Activated naive CD4-positive, alpha-beta T cell treated with anti-CD3 and anti-CD28 coated beads for 36 hours (primary cell): ENCODE measurements at regions not wholly inside any gene's neighbourhood (a gene's known extent, or its start where the extent isn't known, plus 50 kb on each side); places are given as distances from the start of the nearest gene placed in this dataset.

ENCODE experiments used
- CTCF ChIA-PET: fragments of 350-600 bp; sonication (Branson Sonifier 250); formaldehyde crosslinking; loops from one replicate; lab custom pipeline; 2021; ENCODE audit warnings: antibody characterized with exemption; lab: Charles Lee
- DNase-seq: peaks from one replicate; pipeline ENCODE4 v3.0.0-alpha.2; 2020
- H3K27ac Mint-ChIP-seq: one replicate; pipeline ENCODE4 v1.8.0; 2021; ENCODE audit warnings: mild to moderate bottlenecking, mixed read lengths
- H3K27me3 Mint-ChIP-seq: one replicate; pipeline ENCODE4 v1.8.0; 2021; ENCODE audit warnings: low read depth, mixed read lengths
- H3K36me3 Mint-ChIP-seq: one replicate; pipeline ENCODE4 v1.8.0; 2021; ENCODE audit warnings: low read depth, mixed read lengths
- H3K4me1 Mint-ChIP-seq: one replicate; pipeline ENCODE4 v1.8.0; 2021; ENCODE audit warnings: low read depth, mixed read lengths
- H3K4me3 Mint-ChIP-seq: one replicate; pipeline ENCODE4 v1.8.0; 2021; ENCODE audit warnings: mild to moderate bottlenecking, moderate library complexity, mixed read lengths
- H3K9me3 Mint-ChIP-seq: one replicate; pipeline ENCODE4 v1.8.0; 2021; ENCODE audit warnings: mixed read lengths
- intact Hi-C: fragments of 100-400 bp; cut with micrococcal nuclease; formaldehyde crosslinking; loops from one replicate; pipeline ENCODE4 v1.15.1; 2023

DNA sequence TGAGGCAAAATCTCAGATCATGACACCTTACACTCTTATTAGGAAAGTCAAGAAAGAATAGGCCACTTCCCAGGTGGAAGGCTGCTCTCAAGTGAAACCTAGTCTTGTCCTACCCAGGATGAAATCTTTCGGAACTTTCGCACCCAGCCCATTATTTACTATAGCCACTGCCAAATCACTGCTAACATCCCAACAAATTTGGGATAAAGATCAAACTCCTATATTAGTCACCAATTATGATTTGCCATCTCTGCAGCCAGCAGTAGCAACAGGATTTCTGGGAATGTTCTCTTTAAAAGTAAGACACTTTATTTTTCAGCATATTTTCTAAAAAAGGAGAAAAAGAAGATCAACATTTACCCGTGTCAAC, 224.6 kb downstream of the GAS1 start:
- no peak for DNase-seq
- Mint-ChIP-seq H3K27me3 (no peaks in the 10 kb centered on the region), H3K27ac (no peak overlapping the region), H3K4me3 (no peak overlapping the region), H3K4me1 (no peaks in the 10 kb centered on the region), H3K9me3 (no peaks in the 10 kb centered on the region), H3K36me3 (no peaks in the 10 kb centered on the region)
- CTCF ChIA-PET, result interaction anchor here (0.5 kb wide), 1 partner anchor 638 kb away, joined by 3 read pairs; no protein-coding TSS in a partner anchor
- intact Hi-C loops, result no loop called here

DNA sequence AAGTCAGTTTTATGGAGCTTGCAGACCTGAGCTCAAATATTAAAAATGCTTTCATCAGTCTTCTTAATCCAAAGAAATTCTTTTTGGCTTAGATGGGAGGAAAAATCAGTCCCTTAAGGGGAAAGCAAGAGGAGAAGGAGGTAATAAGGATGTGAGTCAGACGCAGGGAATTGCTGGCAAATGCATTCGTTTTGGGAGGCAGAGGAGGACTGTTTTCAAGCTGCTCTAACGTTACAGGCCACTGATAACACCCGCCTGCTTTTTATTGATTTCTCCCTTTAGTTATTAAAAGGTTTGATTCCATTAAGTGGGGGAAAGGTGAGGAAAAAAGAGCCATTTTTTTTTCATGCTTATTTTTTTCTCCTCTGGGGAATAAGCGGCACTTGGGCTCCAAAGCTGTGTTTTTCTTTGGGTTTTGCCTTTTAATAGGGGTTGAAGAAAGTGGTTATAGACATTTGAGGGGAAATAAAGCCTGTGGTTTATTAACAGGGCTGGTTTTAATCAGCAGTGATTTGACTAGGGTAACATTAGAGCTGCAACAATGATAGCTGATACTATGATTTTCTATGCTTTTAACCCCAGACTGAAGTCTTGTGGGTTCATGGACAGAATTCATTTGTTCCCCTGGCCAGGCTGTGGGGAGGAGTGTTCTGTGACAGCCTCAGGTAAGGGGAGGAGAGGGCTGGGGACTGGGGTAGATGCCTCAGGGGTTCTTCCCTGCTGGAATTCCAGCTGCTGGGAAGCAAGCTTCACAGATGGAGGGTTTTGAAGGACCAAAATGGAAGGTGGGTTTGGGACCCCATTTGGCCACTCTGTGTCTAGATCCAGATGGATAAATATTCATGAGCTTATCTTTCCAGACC, 225.2 kb downstream of the GAS1 start:
- DNase-seq, result no peak
- Mint-ChIP-seq H3K36me3 (no peaks in the 10 kb centered on the region), H3K4me1 (no peaks in the 10 kb centered on the region), H3K27ac (no peak overlapping the region), H3K27me3 (peaks cover 3% of the 10 kb centered on the region), H3K4me3 (no peak overlapping the region), H3K9me3 (no peaks in the 10 kb centered on the region)
- CTCF ChIA-PET, result interaction anchor here (0.5 kb wide), 1 partner anchor 639 kb away, joined by 3 read pairs; no protein-coding TSS in a partner anchor
- intact Hi-C loops, result no loop called here

DNA sequence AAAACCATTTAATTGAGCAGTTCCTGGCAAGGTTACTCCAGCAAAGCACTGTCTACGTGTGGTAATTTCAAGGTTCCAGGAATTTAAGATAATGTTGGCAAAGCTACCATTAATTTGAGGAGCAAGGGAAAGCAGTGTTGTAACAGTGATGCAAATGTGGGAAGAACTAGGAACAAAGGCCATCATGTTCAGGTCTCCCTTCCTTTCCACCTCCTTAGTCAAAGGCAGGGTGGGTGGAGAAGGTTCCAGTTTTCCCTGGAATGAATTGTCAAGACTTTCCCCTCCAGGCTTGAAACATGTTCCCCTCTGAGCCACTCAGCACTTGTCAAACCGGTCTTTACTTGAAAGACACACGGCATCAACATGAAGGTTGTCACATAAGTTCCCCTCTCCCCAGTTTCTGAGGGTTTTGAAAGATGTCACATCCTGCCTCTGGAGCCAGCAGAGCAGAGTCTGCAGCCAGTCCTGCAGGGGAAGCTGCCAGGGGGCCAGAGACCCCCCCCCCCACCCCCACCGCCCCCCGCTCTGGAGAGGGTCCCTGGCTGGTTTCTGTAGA, 226.0 kb downstream of the GAS1 start:
- Mint-ChIP-seq H3K36me3 (no peaks in the 10 kb centered on the region), H3K4me3 (no peak overlapping the region), H3K27ac (no peak overlapping the region), H3K27me3 (peaks cover 3% of the 10 kb centered on the region), H3K4me1 (no peaks in the 10 kb centered on the region), H3K9me3 (no peaks in the 10 kb centered on the region)
- no peak for DNase-seq
- intact Hi-C loops, result no loop called here
- CTCF ChIA-PET, result interaction anchor here (0.7 kb wide), 1 partner anchor 15 kb away, joined by 7 read pairs; no protein-coding TSS in a partner anchor

DNA sequence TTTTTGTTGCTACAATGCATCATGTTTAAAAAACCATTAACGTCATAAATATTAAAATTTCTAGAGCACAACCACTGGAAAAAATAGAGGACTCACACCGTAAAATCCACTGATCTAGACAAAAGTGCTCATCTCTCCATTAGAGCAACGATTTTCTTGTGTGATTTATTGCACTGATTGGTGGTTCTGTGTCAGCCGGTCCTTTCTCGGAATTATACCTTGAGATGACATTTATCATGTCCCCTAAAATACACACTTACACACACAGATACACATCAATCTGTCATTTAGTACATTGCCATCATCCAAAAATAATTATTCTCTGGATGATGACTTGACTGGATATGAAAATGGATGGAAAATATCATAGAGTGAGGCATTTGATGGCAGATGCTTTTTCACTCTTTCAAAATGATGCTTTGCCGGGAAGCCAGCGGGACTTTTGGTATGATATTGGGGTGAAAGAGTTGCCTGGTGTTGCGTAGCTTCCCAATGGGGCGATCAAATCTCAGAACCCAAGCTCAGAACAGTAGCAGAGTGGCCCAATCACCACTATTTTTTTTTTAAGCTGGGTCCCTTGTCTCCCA, 226.6 kb downstream of the GAS1 start:
- no peak for DNase-seq
- Mint-ChIP-seq H3K4me3 (no peak overlapping the region), H3K9me3 (no peaks in the 10 kb centered on the region), H3K27me3 (peaks cover 3% of the 10 kb centered on the region), H3K36me3 (no peaks in the 10 kb centered on the region), H3K4me1 (no peaks in the 10 kb centered on the region), H3K27ac (no peak overlapping the region)
- CTCF ChIA-PET, result interaction anchor here (0.7 kb wide), 1 partner anchor 15 kb away, joined by 7 read pairs; no protein-coding TSS in a partner anchor
- intact Hi-C loops, result no loop called here

DNA sequence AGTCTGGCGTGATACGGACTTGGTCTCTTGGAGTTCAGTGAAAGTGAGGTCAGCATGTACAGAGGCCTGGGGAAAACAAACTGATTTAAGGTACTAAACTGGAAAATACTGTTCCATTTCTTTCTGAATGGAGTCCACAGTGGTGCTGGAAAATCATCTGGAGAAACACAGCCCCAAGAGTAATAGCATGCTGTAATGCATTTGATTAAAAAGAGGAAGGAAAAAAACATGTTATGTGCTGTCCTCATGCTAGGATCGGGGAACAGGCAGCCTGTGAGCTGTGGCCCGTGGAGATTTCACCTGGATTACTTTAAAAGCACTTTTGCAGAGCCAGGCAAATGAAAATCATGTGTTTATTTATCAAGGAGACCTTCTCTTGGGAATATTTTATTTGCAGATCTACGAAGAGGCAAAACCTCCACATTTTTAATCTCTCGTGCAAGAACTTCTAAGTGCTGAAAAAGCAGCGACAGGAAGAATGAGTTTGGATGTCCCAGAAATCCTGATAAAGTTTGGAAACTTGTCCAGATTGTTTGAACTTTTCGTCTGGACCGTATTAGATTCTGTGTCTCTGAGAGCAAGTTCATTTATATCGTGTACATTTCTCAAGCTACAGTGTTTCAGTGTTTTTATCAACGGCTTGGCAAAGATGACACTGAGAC, 228.8 kb downstream of the GAS1 start:
- H3K27me3 Mint-ChIP-seq, result peaks cover 3% of the 10 kb centered on the region
- DNase-seq, result no peak
- no peak overlapping the region for H3K4me3 Mint-ChIP-seq
- H3K9me3 Mint-ChIP-seq, result no peaks in the 10 kb centered on the region
- intact Hi-C loops, result no loop called here
- H3K27ac Mint-ChIP-seq, result no peak overlapping the region
- no peaks in the 10 kb centered on the region for H3K36me3 Mint-ChIP-seq
- no peaks in the 10 kb centered on the region for H3K4me1 Mint-ChIP-seq
- CTCF ChIA-PET, result no interaction called here

DNA sequence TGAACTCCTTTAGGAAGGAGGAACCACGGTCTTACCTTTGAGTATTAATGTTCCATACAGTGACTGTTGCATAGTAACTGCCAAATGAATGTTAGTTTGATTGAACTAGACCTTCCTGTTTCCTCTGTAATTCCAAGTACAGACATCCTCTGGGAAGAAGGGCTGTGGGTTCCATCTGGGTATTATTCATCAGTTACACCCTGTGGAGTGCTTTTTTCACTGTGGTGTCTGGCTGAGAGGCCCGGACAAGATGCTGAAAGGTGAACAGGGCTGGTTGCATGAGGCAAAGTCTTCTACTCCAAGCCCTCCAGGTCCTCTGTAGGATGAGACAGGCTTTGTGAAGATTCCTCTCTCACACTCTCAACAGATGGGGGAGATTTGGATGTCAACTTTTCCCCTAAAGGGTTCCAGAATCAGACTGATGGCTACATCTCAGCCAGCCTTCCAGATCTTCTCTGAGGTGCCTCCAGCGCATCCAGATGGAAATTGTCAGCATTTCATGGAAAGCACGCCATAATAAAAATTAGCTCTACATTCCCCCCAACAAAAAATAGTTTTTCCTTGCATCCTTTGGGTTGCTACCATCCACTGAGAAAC, 230.9 kb downstream of the GAS1 start:
- CTCF ChIA-PET, result no interaction called here
- Mint-ChIP-seq H3K27ac (no peak overlapping the region), H3K36me3 (no peaks in the 10 kb centered on the region), H3K27me3 (peaks cover 3% of the 10 kb centered on the region), H3K4me3 (no peak overlapping the region), H3K9me3 (no peaks in the 10 kb centered on the region), H3K4me1 (no peaks in the 10 kb centered on the region)
- intact Hi-C loops, result no loop called here
- DNase-seq, result no peak

DNA sequence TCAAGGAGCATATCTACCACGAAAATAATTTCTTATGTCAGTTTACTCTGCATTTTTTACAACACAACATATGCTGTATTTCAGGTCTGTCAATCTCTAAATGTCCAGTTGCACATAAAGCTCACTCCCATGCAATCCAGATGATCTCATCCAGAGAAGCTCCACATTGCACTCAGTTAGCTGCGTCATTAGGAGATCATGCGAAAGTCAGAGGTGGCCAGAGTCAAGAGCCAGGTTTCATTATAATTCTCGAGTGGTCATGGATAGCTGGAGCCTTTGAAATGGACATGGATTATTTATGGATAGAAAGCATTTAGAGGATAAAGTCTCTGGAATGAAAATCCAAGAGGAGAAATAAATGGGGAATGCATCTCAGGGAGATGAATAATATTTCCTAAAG, 232.3 kb downstream of the GAS1 start:
- peaks cover 3% of the 10 kb centered on the region for H3K27me3 Mint-ChIP-seq
- H3K4me3 Mint-ChIP-seq, result no peak overlapping the region
- no peaks in the 10 kb centered on the region for H3K4me1 Mint-ChIP-seq
- no peak overlapping the region for H3K27ac Mint-ChIP-seq
- no peaks in the 10 kb centered on the region for H3K36me3 Mint-ChIP-seq
- CTCF ChIA-PET, result no interaction called here
- no peak for DNase-seq
- no peaks in the 10 kb centered on the region for H3K9me3 Mint-ChIP-seq
- intact Hi-C loops, result no loop called here

DNA sequence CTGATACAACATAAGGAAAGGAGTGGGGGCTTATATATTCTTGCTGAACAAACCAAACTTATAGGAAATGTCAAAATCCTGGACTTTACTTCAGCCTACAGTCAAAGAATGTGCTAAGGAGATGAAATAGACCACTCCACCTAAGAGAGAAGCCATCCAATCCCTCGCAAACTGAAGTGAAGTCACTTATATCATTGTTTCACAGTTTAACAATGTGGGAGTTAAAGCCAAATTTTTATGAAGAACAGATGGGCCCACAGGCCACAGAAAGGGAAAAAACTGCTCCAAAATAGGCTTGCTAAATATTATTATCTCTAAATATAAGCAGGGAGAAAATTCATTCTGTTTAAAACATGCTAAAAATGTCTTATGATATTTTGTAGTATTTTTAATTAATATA, 233.3 kb downstream of the GAS1 start:
- Mint-ChIP-seq H3K9me3 (no peaks in the 10 kb centered on the region), H3K27ac (no peak overlapping the region), H3K4me3 (no peak overlapping the region), H3K4me1 (no peaks in the 10 kb centered on the region), H3K36me3 (no peaks in the 10 kb centered on the region), H3K27me3 (peaks cover 3% of the 10 kb centered on the region)
- CTCF ChIA-PET, result no interaction called here
- DNase-seq, result no peak
- intact Hi-C loops, result no loop called here

DNA sequence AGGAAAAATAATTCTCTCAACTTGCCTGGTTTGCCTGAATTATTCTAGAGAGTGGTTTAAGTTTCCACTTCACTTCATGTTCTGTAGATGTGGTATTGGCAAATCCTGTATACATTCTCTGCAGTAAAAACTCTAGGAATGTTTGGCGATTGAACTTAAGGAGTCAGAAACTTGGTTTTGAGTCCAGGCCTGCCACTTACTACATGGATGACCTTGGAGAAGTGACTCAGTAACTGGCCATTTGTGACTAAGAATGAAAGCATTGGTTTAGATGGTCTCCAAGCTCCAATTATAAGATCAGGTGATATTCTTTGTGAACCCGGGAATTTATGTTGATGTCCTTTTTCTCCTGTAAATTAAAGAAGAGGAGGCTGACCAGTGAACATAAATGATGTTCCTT, 233.8 kb downstream of the GAS1 start:
- H3K4me3 Mint-ChIP-seq, result no peak overlapping the region
- no peaks in the 10 kb centered on the region for H3K4me1 Mint-ChIP-seq
- no peak for DNase-seq
- H3K27me3 Mint-ChIP-seq, result peaks cover 3% of the 10 kb centered on the region
- CTCF ChIA-PET, result no interaction called here
- H3K27ac Mint-ChIP-seq, result no peak overlapping the region
- no peaks in the 10 kb centered on the region for H3K9me3 Mint-ChIP-seq
- intact Hi-C loops, result no loop called here
- H3K36me3 Mint-ChIP-seq, result no peaks in the 10 kb centered on the region

DNA sequence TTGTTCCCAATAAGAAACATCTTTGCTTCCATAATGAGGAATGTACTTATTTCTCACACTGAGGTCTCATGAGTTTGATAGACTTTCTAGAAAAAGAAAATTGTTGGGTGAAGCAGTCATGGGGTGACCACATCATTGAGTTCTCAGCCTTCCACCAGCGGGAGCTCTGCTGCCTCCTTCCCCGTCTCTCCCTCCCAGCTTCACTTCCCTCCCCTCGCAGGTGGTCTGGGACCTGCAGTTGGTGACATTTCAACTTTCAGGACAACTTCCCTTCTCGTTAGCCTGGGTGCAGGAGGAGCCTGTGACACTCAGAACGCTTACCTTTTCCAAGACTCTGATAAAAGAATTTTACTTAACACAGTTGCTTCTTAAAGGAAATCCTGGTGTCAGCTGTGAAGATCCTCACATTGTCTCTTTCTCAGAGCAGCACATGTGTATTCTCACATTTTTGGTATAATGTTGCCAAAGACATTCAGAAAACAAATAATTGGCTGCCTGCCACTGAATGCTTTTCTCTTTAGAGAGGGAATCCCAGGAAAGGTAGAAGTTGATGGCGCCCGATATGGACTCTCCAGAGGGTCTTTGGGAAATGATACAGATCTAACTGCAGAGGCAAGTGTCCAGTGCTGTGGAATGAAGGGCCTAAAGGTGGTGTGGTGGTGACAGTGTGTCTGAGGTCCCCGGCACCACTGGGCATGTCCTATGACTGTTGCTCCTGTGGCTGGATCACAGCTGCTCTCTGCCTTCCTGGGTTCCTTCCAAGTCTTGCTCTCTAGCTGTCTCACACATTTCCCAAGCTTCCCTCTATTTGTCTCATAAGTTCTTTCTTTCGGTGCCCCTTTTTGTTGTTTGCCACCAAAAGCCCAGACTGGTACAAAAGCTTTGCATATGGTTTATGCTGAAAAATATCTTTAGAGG, 238.1 kb downstream of the GAS1 start:
- no peaks in the 10 kb centered on the region for H3K36me3 Mint-ChIP-seq
- H3K9me3 Mint-ChIP-seq, result no peaks in the 10 kb centered on the region
- DNase-seq, result no peak
- H3K4me3 Mint-ChIP-seq, result no peak overlapping the region
- intact Hi-C loops, result no loop called here
- H3K4me1 Mint-ChIP-seq, result no peaks in the 10 kb centered on the region
- H3K27ac Mint-ChIP-seq, result no peak overlapping the region
- no peaks in the 10 kb centered on the region for H3K27me3 Mint-ChIP-seq
- CTCF ChIA-PET, result interaction anchor here (0.7 kb wide), 1 partner anchor 295 kb away, joined by 6 read pairs; no protein-coding TSS in a partner anchor

DNA sequence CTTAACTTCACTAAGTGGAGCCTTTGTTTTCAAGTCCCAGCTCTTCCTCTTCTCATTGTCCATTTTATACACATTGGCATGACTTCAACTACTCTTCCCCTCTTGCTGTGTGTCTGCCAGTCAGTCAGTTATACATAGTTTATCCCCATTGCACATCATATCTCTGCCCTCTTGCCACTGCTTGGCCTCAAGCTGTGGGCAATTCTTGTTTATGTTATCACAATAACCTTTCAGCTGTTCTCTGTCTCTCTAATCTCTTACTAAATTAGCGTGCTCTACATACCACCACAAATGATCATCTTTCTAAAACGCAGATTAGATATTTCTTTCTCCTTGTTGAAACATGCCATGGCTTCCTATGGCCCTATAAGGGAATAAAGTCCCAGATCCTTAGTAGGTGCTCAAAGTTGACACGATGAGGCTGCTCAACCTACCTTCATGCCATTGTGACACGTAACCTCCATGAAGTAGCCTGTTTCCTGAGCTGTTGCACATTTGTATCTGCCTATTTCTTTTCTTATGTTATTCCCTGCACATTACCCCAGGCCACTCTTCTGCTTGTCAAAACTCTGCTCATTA, 239.3 kb downstream of the GAS1 start:
- H3K36me3 Mint-ChIP-seq, result no peaks in the 10 kb centered on the region
- no peak for DNase-seq
- CTCF ChIA-PET, result no interaction called here
- no peaks in the 10 kb centered on the region for H3K9me3 Mint-ChIP-seq
- H3K4me1 Mint-ChIP-seq, result no peaks in the 10 kb centered on the region
- H3K27ac Mint-ChIP-seq, result no peak overlapping the region
- intact Hi-C loops, result no loop called here
- H3K27me3 Mint-ChIP-seq, result no peaks in the 10 kb centered on the region
- H3K4me3 Mint-ChIP-seq, result no peak overlapping the region
